ENCODE measurements at regions not wholly inside any gene's neighbourhood (a gene's known extent, or its start where the extent isn't known, plus 50 kb on each side); places are given as distances from the start of the nearest gene placed in this dataset.
"Not testable (repeated sequence)": the region's sequence is repeated elsewhere in the genome, so short reads cannot be mapped to it uniquely, and the experiment has no call there.

DNA sequence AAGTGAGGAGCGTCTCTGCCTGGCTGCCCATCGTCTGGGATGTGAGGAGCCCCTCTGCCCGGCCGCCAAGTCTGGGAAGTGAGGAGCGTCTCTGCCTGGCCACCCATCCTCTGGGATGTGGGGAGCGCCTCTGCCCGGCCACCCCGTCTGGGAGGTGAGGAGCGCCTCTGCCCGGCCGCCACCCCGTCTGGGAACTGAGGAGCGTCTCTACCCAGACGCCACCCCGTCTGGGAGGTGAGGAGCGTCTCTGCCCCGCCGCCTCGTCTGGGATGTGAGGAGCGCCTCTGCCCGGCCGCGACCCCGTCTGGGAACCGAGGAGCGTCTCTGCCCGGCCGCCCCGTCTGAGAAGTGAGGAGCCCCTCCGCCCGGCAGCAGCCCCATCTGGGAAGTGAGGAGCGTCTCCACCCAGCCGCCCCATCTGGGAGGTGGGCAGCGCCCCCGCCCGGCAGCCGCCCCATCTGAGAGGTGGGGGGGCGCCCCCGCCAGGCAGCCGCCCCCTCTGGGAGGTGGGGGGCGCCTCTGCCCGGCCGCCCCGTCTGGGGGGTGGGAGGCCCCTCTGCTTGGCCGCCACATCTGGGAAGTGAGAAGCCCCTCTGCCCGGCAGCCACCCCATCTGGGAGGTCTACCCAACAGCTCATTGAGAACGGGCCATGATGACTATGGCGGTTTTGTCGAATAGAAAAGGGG, 228.4 kb downstream of the CAAP1 start:
- ATAC-seq = not testable (repeated sequence)

GRCh38 chr9:26662476-26662875, 230.1 kb downstream of the CAAP1 start:
- ATAC-seq = no peak

DNA sequence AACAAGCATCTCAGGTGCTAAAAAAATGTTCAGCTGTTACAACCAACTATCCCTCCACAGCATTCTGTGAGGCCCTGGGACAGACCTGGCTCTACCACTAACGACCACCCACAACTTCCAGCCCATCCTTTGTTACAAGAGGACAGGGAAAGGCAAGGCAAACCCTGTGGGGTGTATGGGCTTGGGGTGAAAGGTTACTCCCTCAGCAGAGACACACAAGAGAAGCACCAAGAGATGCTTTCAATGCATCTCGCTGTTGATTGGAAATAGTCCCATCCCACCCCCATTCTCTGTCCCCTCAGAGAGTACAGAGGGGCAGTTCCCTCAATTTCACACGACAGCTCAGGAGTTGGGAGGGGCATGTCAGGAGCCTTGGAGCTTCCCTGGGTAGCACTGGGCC, 234.1 kb downstream of the CAAP1 start:
- no peak for ATAC-seq

DNA sequence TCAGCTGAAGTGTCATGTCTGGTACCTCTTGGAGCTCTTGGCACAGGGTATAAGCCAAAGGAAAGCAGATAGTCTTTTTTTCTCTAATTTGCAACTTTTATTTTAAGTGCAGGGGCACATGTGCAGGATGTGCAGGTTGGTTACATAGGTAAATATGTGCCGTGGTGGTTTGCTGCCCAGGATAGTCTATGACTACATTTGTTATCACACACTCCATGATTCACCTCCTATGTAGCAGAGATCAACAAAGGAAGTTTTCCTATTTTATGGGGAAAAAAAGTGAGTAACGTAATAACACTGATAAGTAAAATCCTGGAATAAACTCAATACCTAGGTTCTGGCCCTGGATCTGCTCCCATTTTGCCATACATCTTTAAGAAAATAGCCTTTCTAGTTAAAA, 234.6 kb downstream of the CAAP1 start:
- no peak for ATAC-seq

DNA sequence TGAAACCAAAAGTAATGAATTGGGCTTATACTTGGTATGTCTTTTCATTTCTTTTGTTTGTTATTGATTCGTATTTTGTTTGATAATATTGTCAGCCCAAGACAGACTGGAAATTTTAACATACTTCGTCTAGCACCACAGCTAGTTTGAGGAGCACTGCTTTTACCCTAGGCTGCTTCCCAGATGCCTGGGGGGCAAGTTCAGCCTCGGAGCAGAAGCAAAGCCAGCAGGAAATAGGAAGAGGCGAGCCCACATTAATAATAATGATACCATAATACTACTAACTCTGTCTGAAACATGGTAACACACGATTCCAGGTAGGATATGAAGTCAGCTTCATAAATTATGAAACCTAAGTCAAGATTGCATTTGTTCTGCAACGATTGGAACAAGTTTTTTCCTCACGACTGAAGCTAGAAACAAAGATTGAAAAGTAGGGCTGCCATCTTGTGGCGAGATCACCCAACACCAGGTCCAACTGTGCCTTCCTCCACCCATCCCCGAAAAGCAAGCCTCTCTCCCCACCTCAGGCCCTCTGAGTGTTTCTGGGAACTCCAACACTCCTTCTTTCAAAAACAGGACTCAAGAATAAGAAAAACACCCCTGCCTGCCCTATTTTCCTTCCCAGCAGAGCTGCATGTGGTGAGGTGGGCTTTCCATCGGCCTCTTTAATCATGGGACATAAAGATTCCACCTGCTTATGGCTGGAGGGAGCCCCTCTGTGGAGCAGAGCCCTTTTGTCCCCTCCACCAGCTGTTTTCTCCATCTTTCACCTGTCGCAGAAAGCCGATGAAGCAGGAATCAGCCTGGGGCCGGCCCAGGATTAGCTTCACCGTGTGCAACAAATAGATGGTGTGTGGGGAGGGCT, 236.4 kb downstream of the CAAP1 start:
- no peak for ATAC-seq

- no peak for ATAC-seq
Observed at GRCh38 chr9:26655166-26655565, 237.4 kb downstream of the CAAP1 start.

DNA sequence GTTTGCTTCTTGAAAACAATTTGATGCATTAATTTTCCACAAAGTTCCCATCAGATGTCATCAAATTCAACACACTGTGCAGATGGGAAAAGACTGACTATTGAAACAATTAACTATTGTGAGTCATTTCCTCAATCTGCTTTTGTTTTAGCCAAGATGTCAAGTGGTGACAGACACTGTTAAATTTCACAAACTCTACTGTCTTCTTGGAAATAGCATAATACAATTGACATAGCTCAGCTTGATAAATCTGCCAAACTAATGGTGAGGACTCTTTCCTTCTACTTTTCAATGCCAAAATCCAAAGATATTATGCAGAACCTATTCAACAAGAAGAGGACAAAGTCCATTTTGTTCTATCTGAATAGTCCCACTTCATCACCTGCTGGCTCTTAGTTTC, 242.3 kb downstream of the CAAP1 start:
- ATAC-seq = no peak

DNA sequence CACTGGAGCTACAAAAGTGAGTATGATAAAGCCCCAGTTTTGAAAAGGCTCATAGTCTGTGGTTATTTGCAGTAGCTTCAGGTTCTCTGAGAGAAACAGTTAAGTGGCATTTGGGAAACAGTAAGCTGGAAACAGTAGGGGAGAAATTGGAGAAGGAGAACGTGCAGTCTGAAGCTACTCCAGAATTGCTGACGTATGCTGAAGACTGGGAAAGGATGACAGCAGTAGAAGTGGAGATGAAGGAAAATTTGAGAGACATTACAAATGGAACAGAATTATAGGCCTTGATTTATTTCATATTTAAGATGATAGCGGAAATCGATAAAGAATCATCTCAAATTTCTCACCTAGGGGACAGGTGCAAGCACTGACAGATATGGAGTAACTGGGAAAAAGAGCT, 248.8 kb downstream of the CAAP1 start:
- no peak for ATAC-seq

DNA sequence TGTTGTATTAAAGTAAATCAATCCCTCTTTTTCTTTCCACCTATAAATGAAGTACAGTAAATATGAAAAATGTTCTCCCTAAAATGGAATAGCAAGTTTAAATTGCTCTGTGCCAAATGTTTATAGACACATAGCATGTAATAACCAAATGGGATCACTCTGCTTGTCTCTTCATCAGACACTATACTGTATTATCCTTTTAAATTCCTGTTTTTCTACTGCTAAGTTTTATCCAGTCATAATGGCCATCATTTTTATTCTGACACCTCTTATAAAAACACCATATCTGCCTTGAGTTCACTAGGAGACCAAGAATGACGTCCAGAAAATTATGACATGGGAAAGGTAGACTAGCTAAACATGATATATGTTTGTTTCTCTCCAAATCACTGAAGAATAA, 252.8 kb downstream of the CAAP1 start:
- no peak for ATAC-seq

- ATAC-seq = no peak
Observed at GRCh38 chr9:26637101-26637500, 255.5 kb downstream of the CAAP1 start.

- ATAC-seq = not testable (repeated sequence)
Observed at GRCh38 chr9:26613851-26614350, 278.7 kb downstream of the CAAP1 start.

DNA sequence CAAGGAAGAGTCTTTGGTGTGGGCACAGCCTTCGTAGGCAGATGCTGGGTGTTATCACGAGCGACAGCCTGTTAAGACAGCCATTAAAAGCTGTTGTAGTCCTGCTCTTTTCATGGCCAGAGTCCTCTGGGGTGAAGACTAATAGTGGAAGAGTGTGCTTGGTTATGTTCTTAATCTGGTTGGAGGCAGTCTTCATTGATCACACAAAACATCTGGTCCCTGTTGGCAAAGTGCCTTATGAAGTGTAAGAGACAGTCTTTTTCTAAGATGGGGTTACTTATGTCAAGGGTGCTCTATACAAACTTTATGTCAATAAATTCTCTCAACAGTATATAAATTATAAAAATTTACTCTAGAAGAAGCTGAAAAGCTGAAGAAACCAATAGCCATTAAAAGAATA, 280.4 kb downstream of the CAAP1 start:
- ATAC-seq = no peak

- no peak for ATAC-seq
Observed at GRCh38 chr9:26606756-26607155, 285.8 kb downstream of the CAAP1 start.

DNA sequence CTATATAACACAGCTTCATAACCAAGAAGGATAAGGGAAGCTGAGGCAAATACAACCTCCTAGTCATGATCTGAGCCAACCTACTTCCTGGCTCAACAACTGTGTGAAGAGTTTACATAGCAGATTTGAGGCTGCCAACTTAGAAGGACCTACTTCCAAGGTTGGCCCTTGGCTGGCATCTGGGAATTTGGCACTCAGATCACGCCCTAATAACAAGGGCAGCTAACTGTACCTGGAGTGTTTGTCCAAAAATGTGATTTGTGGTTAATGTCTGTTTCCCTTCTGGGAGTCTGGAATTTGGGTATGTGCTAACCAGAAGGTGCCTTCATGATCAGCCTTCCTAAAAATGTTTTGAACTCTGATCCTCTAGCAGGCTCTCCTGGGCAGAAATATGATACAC, 287.2 kb downstream of the CAAP1 start:
- no peak for ATAC-seq

- no peak for ATAC-seq
Observed at GRCh38 chr9:26604076-26604662, 288.4 kb downstream of the CAAP1 start.

- ATAC-seq = no peak
Observed at GRCh38 chr9:26603617-26604016, 289.0 kb downstream of the CAAP1 start.

DNA sequence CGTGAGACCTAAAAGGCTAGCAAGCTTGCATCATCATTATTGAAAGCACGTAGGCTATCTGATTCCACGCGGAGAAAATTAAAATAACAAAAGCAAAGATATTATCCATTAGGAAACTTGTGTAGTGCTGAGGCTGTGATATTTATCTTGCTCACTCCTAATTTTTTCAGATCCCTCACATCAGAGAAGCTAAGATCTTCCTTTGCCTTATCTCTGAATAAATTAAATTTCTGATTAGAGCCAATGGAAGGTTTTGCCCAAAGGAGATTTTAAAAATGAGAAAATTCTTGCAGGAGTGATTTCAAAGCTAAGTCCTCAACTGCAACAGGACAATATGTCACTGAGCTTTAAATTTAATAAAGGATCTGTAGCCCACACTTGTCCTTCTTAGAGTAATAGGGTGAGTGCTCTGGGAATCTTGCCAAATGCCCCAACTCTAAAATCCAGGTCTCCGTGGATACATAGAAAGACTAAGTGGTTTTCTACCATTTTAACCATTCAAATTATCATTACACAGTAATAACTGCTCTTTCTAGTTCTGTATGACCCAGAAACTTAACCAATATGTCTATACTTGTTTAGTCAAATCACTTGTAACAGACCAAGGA, 295.0 kb downstream of the CAAP1 start:
- no peak for ATAC-seq

DNA sequence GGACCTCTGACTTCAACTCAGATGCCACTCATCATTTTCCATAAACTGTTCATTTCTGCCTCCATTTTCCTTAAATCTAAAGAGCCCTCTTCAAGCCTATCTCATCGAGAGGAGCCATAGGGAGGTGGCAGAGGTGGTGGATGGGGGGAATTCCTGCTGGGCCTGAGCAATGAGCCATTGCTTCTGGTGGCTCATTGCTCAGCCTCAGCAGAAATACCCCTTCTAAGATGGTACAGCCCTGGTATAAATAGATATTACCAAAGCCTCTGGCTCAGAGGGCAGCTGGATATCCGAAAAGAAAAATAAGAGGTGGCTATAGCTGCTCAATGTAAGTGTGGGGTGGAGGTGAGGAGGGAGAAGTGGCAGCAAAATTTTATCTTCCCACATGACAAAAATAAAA, 313.5 kb downstream of the CAAP1 start:
- no peak for ATAC-seq

- no peak for ATAC-seq
Observed at GRCh38 chr9:26574898-26575440, 317.6 kb downstream of the CAAP1 start.

- no peak for ATAC-seq
Observed at GRCh38 chr9:26574256-26574655, 318.3 kb downstream of the CAAP1 start.

DNA sequence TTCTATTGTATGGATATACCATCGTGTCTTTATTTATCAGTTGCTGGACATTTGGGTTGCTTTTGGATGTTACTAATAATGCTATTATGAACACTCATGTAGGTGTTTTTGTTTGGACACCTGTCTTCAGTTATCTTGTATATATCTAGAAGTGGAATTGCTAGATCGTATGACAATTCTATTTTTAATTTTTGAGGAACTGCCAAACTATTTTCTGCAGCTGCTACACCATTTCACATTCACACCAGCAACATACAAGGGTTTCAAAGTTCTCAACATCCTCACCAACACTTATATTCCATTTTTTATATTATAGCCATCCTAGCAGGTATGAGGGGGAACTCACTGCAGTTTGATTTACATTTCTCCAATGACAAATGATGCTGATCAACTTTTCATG, 324.6 kb downstream of the CAAP1 start:
- ATAC-seq = no peak

- no peak for ATAC-seq
Observed at GRCh38 chr9:26566141-26566540, 326.5 kb downstream of the CAAP1 start.

DNA sequence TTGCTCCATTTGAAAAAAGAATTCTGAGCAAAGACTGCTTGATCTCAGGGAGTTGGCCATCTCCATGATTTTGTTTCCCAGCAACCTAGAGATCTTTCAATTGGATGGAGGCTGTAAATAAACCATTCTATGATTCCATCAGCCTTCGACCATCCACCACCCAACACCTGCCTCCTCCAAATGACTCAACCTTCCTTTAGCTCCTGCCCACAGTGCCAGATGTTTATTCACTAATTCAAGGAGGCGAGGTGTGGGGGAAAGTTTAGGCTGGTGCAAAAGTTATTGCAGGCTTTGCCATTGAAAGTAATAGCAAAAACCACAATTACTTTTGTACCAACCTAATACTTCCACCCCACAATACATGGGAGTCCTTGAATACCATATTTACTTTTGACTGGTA, 327.5 kb downstream of the CAAP1 start:
- ATAC-seq = no peak

Measured in activated CD4-positive, CD25-positive, alpha-beta regulatory T cell treated with anti-CD3 and anti-CD28 coated beads, Interleukin-2, amount 50 U/mL, for 24 hours (primary cell).